ENCODE measurements at regions not wholly inside any gene's neighbourhood (a gene's known extent, or its start where the extent isn't known, plus 50 kb on each side); places are given as distances from the start of the nearest gene placed in this dataset.

DNA sequence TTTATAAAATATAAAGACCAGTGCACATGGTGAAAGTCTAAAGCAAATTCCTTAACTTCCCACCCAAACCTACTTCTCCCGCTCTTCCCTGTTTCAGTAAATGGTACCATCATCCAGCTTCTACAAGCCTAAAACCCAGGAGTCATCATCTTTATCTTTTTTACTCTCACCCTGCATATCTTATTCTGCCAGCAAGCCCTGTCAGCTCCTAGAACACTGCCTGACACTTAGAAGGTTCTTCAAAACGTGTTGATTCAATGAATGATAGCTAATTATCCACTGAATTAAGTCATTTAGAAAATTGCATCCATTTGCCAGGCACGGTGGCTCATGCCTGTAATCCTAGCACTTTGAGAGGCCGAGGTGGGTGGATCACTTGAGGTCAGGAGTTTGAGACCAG, 185.7 kb downstream of the TFAP2B start:
- TF ChIP-seq, protein P1, sequence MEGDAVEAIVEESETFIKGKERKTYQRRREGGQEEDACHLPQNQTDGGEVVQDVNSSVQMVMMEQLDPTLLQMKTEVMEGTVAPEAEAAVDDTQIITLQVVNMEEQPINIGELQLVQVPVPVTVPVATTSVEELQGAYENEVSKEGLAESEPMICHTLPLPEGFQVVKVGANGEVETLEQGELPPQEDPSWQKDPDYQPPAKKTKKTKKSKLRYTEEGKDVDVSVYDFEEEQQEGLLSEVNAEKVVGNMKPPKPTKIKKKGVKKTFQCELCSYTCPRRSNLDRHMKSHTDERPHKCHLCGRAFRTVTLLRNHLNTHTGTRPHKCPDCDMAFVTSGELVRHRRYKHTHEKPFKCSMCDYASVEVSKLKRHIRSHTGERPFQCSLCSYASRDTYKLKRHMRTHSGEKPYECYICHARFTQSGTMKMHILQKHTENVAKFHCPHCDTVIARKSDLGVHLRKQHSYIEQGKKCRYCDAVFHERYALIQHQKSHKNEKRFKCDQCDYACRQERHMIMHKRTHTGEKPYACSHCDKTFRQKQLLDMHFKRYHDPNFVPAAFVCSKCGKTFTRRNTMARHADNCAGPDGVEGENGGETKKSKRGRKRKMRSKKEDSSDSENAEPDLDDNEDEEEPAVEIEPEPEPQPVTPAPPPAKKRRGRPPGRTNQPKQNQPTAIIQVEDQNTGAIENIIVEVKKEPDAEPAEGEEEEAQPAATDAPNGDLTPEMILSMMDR (IDR thresholded peaks at IDR 0.05; ENCODE audit: low read depth, low read length, poor library complexity, severe bottlenecking): no peak
- TF ChIP-seq EZH2phosphoT487 (IDR thresholded peaks at IDR 0.05; ENCODE audit: borderline replicate concordance, low read length): no peak
